SIG-M5 treated with dmso at 0.1 percent for 504 hours (cell line): ENCODE measurements at regions not wholly inside any gene's neighbourhood (a gene's known extent, or its start where the extent isn't known, plus 50 kb on each side); places are given as distances from the start of the nearest gene placed in this dataset.

Source experiments
- DNase-seq: peaks from one replicate; lab custom pipeline; 2025; ENCODE audit not compliant: unreplicated experiment; lab: John Stamatoyannopoulos, UW

GRCh38 chr11:123378096-123378495 lies 52.0 kb upstream of the GRAMD1B start:
- no peak for DNase-seq

- DNase-seq: no peak
These were observed 52.7 kb upstream of the GRAMD1B start for GRCh38 chr11:123377355-123377754.

GRCh38 chr11:123375832-123376231 lies 54.2 kb upstream of the GRAMD1B start:
- no peak for DNase-seq

GRCh38 chr11:123374622-123374968 lies 55.5 kb upstream of the GRAMD1B start:
- DNase-seq: no peak

GRCh38 chr11:123373754-123374621 lies 56.1 kb upstream of the GRAMD1B start:
- no peak for DNase-seq

GRCh38 chr11:123371506-123372297 lies 58.4 kb upstream of the GRAMD1B start:
- no peak for DNase-seq

- DNase-seq: no peak
These were observed 63.1 kb upstream of the GRAMD1B start for GRCh38 chr11:123366924-123367323.

GRCh38 chr11:123365955-123366354 lies 64.1 kb upstream of the GRAMD1B start:
- no peak for DNase-seq

- DNase-seq: no peak
These were observed 66.0 kb upstream of the GRAMD1B start for GRCh38 chr11:123364080-123364479.

- no peak for DNase-seq
These were observed 66.5 kb upstream of the GRAMD1B start for GRCh38 chr11:123363556-123363955.

GRCh38 chr11:123362941-123363340 lies 67.1 kb upstream of the GRAMD1B start:
- no peak for DNase-seq

GRCh38 chr11:123362186-123362585 lies 67.9 kb upstream of the GRAMD1B start:
- DNase-seq: no peak

GRCh38 chr11:123361110-123361509 lies 69.0 kb upstream of the GRAMD1B start:
- DNase-seq: no peak

- no peak for DNase-seq
These were observed 69.7 kb upstream of the GRAMD1B start for GRCh38 chr11:123360267-123360936.

GRCh38 chr11:123357990-123358827 lies 71.9 kb upstream of the GRAMD1B start:
- no peak for DNase-seq

GRCh38 chr11:123357353-123357989 lies 72.6 kb upstream of the GRAMD1B start:
- DNase-seq: no peak

GRCh38 chr11:123356539-123356938 lies 73.5 kb upstream of the GRAMD1B start:
- DNase-seq: no peak

GRCh38 chr11:123354371-123354975 lies 75.6 kb upstream of the GRAMD1B start:
- DNase-seq: no peak

GRCh38 chr11:123351375-123351774 lies 78.7 kb upstream of the GRAMD1B start:
- no peak for DNase-seq

- DNase-seq: no peak
These were observed 80.7 kb upstream of the GRAMD1B start for GRCh38 chr11:123349382-123349781.
